ENCODE measurements at regions not wholly inside any gene's neighbourhood (a gene's known extent, or its start where the extent isn't known, plus 50 kb on each side); places are given as distances from the start of the nearest gene placed in this dataset.
A peak's percentile ranks its signal among the peaks of the same experiment; 100 is the strongest.

DNA sequence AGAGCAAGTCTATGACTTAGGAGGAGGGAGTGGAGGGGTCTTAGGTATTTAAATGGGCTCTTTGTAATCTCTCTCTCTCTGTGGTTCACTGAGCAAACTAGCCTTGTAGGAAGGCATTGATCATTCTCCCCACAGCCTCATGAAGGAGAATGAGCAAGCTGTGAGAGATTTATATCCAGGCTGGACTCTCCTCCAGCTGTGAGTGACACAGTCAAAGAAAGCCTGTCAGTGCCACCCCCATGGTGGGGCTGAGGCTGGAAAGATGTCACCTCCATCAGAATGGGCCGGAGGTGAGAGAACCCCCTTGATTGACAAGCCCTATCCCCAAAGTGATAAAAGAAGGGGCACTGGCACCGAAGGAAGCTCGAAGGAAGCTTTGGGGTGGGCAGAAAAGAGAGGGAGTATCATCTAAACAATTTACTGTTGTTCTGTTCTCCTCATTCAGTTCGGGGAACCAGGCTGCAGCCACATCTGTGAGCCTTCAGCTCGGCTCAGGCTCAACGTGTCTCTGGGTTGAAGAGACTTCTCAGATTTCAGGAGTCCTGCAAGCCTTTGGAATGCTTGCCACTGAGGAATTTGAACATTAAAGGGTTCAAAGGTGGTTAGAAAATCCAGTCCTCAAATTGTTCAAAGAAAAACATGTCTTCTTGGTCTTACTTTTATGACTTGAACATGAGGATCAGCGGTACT lies 538.2 kb upstream of the ZNF462 start:
- no peak for DNase-seq (ENCODE audit: low spot score)

- no peak for DNase-seq (ENCODE audit: low spot score)
These were observed 536.5 kb upstream of the ZNF462 start for GRCh38 chr9:106326493-106326892.

GRCh38 chr9:106333481-106333880 lies 529.5 kb upstream of the ZNF462 start:
- no peak for DNase-seq (ENCODE audit: low spot score)

DNA sequence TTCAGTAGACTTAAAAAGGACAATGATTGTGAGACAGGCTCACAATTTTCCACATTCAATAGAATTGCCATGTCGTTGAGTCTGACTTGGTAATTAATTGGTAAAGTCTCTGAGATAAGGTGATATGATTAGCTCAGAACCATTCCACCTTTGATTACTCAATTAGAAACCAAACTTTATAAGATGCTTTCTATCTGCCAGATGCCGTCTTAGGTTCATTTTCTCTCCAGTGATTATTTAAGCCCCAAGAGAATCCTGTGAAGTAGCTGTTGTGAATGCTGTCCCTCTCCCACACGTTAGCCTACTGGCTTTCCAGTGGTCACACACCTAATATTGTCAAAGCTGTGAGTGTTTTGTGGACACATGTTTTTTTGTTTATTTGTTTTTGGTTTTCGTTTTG lies 528.9 kb upstream of the ZNF462 start:
- DNase-seq (ENCODE audit: low spot score): no peak

- DNase-seq (ENCODE audit: low spot score): no peak
These were observed 523.1 kb upstream of the ZNF462 start for GRCh38 chr9:106339882-106340281.

DNA sequence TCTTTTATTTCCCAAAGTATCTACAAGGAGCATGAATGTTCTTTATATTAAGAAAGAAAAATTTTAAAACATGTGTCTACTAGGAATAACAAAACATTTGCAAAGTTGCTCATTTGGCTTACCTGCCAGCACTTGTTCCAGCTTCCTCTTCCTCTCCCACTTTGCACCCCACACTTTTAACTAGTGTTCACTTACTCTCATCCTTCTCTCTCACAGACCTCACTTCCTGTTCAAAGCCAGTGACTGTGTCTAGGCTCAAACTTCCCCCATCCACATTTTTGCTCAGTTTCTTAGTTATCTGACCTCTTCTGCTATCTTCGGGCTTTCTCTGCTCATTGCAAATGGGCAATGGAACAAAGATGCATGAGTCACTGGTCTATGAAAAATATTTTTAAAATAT lies 512.2 kb upstream of the ZNF462 start:
- DNase-seq (ENCODE audit: low spot score): no peak

DNA sequence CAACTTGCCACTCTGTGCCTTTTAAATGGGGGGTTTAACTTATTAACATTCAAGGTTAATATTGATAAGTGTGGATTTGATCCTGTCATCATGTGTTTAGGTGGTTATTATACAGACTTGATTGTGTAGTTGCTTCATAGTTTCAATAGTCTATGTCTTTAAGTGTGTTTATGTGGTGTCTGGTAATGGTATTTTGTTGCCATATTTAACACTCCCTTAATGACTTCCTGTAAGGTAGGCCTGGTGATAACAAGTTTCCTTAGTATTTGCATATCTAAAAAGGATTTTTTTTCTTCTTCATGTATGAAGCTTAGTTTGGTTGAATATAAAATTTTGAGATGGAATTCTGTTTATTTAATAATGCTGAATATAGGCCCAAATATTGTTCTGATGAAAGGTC lies 506.0 kb upstream of the ZNF462 start:
- no peak for DNase-seq (ENCODE audit: low spot score)

- no peak for DNase-seq (ENCODE audit: low spot score)
These were observed 504.6 kb upstream of the ZNF462 start for GRCh38 chr9:106358331-106358730.

GRCh38 chr9:106376689-106377088 lies 486.3 kb upstream of the ZNF462 start:
- no peak for DNase-seq (ENCODE audit: low spot score)

GRCh38 chr9:106383072-106383471 lies 479.9 kb upstream of the ZNF462 start:
- DNase-seq (ENCODE audit: low spot score): no peak

DNA sequence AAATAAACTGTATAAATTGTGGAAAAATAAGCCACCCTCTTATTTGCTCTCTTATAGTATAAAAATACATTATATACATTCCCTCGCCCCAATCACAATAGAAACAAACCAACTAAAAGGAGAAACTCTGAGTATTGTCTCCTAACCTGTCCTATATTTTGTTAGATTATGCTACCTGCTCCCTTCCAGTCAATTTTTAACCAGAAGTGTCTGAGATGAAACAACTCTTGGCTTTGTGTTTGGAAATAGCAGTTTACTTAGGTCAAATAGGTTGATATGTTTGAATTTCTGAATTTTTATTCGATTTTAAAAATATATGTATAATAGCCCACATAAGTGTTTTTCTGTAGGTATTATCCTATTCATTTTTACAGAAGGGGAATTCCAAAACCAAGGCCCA lies 475.0 kb upstream of the ZNF462 start:
- no peak for DNase-seq (ENCODE audit: low spot score)

DNA sequence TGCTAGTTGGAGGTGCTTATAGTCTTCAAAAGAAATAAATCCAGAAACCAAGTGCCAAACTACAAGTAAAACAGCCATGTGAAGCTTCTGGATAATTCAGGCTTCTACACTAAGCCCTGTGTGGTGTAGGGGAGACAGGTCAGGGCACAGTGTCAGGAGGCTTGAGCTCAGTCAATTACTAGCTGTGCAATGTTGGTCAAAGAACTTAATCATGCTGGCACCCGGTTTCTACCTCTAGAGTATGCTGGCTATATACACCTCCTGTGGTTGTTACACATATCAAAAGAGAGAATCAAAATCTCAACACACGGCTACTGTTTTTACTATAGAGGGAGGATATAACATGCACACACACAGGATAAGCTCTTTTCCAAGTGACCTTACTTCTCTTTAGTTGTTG lies 469.7 kb upstream of the ZNF462 start:
- DNase-seq (ENCODE audit: low spot score): no peak

- no peak for DNase-seq (ENCODE audit: low spot score)
These were observed 462.8 kb upstream of the ZNF462 start for GRCh38 chr9:106400170-106400569.

DNA sequence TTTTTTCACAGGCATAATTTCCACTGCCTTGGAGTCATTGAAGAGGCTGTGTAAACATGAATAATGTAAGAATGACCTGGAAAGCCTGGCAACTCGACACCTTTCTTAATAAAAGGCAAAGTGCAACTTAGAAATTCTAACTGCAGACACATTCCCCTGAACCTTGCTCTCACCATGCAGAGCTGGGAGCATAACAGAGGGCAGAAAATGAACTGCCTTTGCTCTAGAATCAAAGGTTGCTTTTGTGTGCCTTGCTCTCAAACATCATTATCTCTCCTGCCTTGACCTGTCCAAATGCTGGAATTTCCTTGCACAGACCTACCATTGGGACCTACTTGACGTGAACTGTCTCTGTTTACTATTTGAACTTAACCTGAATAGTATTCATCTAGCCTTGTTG lies 462.0 kb upstream of the ZNF462 start:
- DNase-seq (ENCODE audit: low spot score): peak; percentile 21

DNA sequence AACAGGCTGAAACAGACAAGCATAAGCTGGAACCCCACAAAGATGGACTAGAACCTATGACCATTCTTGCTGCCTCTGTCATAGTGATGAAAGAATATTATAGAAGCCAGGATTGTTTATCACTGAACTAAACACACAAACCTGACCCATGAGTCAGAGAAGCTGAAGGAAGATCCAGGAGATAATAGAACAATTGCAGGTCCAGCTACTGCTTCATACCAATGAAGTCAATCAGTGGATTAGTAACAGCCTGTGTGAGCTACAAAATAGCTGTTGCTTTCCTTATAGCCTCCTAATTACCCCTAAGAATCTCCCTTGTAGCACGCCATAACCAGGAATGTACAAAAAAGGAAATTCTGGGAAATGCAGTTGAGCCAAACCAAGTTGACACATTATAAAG lies 459.9 kb upstream of the ZNF462 start:
- DNase-seq (ENCODE audit: low spot score): no peak

GRCh38 chr9:106404137-106404536 lies 458.8 kb upstream of the ZNF462 start:
- no peak for DNase-seq (ENCODE audit: low spot score)

DNA sequence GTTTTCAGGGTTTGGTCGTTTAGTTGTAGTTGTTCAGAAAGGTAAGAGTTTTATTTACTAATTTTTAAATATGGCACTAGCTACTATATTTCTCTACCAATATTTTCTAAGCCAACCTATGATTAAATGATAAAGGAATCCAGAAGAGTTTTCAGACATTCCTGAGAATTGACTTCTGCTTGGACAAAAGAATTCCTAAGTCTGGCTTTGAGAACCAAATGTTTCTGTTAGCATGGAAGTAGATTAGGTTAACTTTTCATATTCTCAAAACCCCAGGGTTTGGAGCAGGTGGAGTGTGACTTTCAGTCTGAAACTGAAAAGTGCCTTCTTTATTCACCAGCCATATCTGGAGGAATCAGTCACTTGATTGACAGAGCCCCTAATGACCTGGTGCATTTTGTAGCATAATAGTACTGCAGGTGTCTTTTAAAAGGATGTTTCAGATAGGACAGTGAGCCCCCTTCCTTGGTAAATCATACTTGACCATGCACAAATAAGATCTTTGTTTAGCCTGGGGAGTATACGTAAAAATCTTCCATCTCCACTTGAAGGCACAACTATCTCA lies 457.0 kb upstream of the ZNF462 start:
- no peak for DNase-seq (ENCODE audit: low spot score)

- no peak for DNase-seq (ENCODE audit: low spot score)
These were observed 448.9 kb upstream of the ZNF462 start for GRCh38 chr9:106414042-106414441.

- DNase-seq (ENCODE audit: low spot score): no peak
These were observed 445.3 kb upstream of the ZNF462 start for GRCh38 chr9:106417685-106418084.

GRCh38 chr9:106419829-106420228 lies 443.1 kb upstream of the ZNF462 start:
- no peak for DNase-seq (ENCODE audit: low spot score)

GRCh38 chr9:106420511-106420944 lies 442.4 kb upstream of the ZNF462 start:
- no peak for DNase-seq (ENCODE audit: low spot score)

GRCh38 chr9:106421772-106422171 lies 441.2 kb upstream of the ZNF462 start:
- DNase-seq (ENCODE audit: low spot score): no peak

DNA sequence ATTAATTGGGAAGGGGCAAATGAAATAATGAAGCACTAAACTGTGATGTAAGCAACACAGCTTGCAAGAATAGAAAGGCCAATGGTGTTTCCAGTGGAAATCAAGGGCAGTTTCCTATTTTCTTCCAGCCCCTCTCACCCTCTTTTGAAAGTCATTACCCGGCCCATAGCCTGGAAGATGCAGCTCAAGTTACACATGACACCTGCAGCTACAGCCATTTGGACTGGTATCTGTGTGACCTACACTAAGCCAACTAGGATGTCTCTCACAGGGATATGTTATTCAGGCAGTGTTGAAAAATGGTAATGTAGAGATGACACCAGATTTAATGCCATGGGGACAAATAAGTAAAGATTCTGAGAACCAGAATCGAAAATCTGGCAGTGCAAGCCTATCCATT lies 439.4 kb upstream of the ZNF462 start:
- no peak for DNase-seq (ENCODE audit: low spot score)

- DNase-seq (ENCODE audit: low spot score): no peak
These were observed 430.3 kb upstream of the ZNF462 start for GRCh38 chr9:106432631-106433030.

Measured in HuH-7 (cell line).